Ovary (tissue), 3 donors: ENCODE measurements at regions not wholly inside any gene's neighbourhood (a gene's known extent, or its start where the extent isn't known, plus 50 kb on each side); places are given as distances from the start of the nearest gene placed in this dataset.
"Not testable (repeated sequence)": the region's sequence is repeated elsewhere in the genome, so short reads cannot be mapped to it uniquely, and the experiment has no call there.

Experiments
- POLR2A ChIP-seq: fragments of 450-650 bp; IDR thresholded peaks from one replicate; pipeline ENCODE4 v1.6.1; 2017; ENCODE audit warnings: antibody characterized with exemption, mild to moderate bottlenecking, moderate library complexity
- TF ChIP-seq, protein P1 (sequence below), 3 donors: fragments of 450-650 bp in 2 of 3; fragments of 200-600 bp in 1 of 3; IDR thresholded peaks; one replicate each; pipeline versions ENCODE4 v1.5.1 to v1.8.0; 2016 to 2022; ENCODE audit warnings: antibody characterized with exemption in 3 of 3, mild to moderate bottlenecking in 1 of 3
- donor health status: DM: no; HTN: no; CAD: no.

DNA sequence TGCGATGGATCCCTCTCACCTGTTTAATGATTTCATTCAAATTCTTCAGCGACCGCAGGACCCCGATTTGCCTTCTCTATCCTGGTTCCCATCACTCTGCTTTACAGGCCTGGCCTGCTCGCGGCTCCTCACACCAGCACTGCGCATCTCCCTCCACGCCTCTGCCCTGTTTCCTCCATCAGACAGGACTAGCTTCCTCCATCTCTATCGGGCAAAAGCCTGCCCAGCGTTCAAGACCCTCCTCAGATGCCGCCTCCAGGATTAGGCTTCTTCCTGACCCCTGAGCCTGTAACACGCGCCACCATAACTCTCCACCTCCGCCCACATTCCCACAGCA is 881.1 kb upstream of the DEFB115 start:
- not testable (repeated sequence) for TF ChIP-seq POLR2A
- TF ChIP-seq, protein P1, sequence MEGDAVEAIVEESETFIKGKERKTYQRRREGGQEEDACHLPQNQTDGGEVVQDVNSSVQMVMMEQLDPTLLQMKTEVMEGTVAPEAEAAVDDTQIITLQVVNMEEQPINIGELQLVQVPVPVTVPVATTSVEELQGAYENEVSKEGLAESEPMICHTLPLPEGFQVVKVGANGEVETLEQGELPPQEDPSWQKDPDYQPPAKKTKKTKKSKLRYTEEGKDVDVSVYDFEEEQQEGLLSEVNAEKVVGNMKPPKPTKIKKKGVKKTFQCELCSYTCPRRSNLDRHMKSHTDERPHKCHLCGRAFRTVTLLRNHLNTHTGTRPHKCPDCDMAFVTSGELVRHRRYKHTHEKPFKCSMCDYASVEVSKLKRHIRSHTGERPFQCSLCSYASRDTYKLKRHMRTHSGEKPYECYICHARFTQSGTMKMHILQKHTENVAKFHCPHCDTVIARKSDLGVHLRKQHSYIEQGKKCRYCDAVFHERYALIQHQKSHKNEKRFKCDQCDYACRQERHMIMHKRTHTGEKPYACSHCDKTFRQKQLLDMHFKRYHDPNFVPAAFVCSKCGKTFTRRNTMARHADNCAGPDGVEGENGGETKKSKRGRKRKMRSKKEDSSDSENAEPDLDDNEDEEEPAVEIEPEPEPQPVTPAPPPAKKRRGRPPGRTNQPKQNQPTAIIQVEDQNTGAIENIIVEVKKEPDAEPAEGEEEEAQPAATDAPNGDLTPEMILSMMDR (IDR thresholded peaks at IDR 0.05) = not testable (repeated sequence)
